Fibroblast of skin of abdomen (primary cell): ENCODE measurements at regions not wholly inside any gene's neighbourhood (a gene's known extent, or its start where the extent isn't known, plus 50 kb on each side); places are given as distances from the start of the nearest gene placed in this dataset.

Source experiments
- DNase-seq: peaks from one replicate; pipeline ENCODE4 v3.0.0-alpha.2; 2013

GRCh38 chr6:102717252-102717651, 1323.7 kb downstream of the GRIK2 start:
- no peak for DNase-seq

GRCh38 chr6:102701019-102701418, 1307.5 kb downstream of the GRIK2 start:
- no peak for DNase-seq

GRCh38 chr6:102686461-102686860, 1293.0 kb downstream of the GRIK2 start:
- no peak for DNase-seq

GRCh38 chr6:102680413-102680812, 1286.9 kb downstream of the GRIK2 start:
- DNase-seq = no peak

GRCh38 chr6:102679865-102680264, 1286.4 kb downstream of the GRIK2 start:
- peak; percentile 3 for DNase-seq

- DNase-seq = no peak
These were observed 1283.7 kb downstream of the GRIK2 start for GRCh38 chr6:102677225-102677624.

- DNase-seq = no peak
These were observed 1277.2 kb downstream of the GRIK2 start for GRCh38 chr6:102670735-102671134.

GRCh38 chr6:102662851-102663250, 1269.3 kb downstream of the GRIK2 start:
- DNase-seq = no peak

- DNase-seq = no peak
These were observed 1266.8 kb downstream of the GRIK2 start for GRCh38 chr6:102660303-102660702.

GRCh38 chr6:102655823-102656222, 1262.3 kb downstream of the GRIK2 start:
- DNase-seq = no peak

GRCh38 chr6:102641426-102641825, 1247.9 kb downstream of the GRIK2 start:
- DNase-seq = no peak

GRCh38 chr6:102631921-102632320, 1238.4 kb downstream of the GRIK2 start:
- no peak for DNase-seq

- DNase-seq = no peak
These were observed 1229.7 kb downstream of the GRIK2 start for GRCh38 chr6:102623201-102623600.

- peak; percentile 25 for DNase-seq
These were observed 1226.1 kb downstream of the GRIK2 start for GRCh38 chr6:102619585-102619984.

GRCh38 chr6:102582569-102582968, 1189.1 kb downstream of the GRIK2 start:
- DNase-seq = no peak

GRCh38 chr6:102581378-102582124, 1188.0 kb downstream of the GRIK2 start:
- no peak for DNase-seq

GRCh38 chr6:102571236-102571908, 1177.9 kb downstream of the GRIK2 start:
- peak; percentile 43 for DNase-seq

GRCh38 chr6:102562713-102563112, 1169.2 kb downstream of the GRIK2 start:
- DNase-seq = no peak

GRCh38 chr6:102553214-102553613, 1159.7 kb downstream of the GRIK2 start:
- no peak for DNase-seq

GRCh38 chr6:102549221-102549874, 1155.8 kb downstream of the GRIK2 start:
- no peak for DNase-seq

GRCh38 chr6:102525336-102525735, 1131.8 kb downstream of the GRIK2 start:
- DNase-seq = no peak

- DNase-seq = peak; percentile 31
These were observed 1127.5 kb downstream of the GRIK2 start for GRCh38 chr6:102520966-102521365.

GRCh38 chr6:102517506-102517905, 1124.0 kb downstream of the GRIK2 start:
- DNase-seq = no peak

GRCh38 chr6:102501615-102502014, 1108.1 kb downstream of the GRIK2 start:
- DNase-seq = no peak
